ENCODE measurements at regions not wholly inside any gene's neighbourhood (a gene's known extent, or its start where the extent isn't known, plus 50 kb on each side); places are given as distances from the start of the nearest gene placed in this dataset.

DNA sequence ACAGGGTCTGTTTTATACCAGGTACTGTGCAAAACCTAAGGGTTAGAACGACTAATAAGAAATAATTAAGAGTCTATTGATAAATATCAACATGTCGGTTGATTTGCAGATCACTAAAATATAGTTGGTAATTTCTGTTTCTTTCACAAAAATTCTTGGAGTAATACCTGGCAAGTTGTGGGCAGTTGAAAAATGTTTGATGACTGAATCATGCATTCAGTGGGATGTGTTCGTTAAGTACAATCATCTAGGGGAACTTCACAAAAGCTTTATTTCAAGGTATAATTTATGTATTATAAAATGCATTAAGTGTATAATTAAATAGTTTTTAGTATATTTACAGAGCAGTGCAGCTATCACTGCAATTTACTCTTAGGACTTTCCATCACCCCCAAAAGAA lies 120.0 kb downstream of the KCNA5 start:
- no peak overlapping the region for H3K4me3 ChIP-seq (ENCODE audit: insufficient read length, low read depth)
- DNase-seq (ENCODE audit: low read depth, low spot score), result no peak
- H3K27me3 ChIP-seq (ENCODE audit: insufficient read depth, insufficient read length), result no peaks in the 10 kb centered on the region
- H3K9me3 ChIP-seq (ENCODE audit: insufficient read depth, low read length), result no peaks in the 10 kb centered on the region
- no peak for TF ChIP-seq ZNF274 (IDR thresholded peaks at IDR 0.05; ENCODE audit: low read depth, low read length)
- TF ChIP-seq SUZ12 (IDR thresholded peaks at IDR 0.05; ENCODE audit: extremely low read depth, insufficient read depth, insufficient read length), result no peak
- TF ChIP-seq YY1 (IDR thresholded peaks at IDR 0.05; ENCODE audit: insufficient read depth, insufficient read length), result no peak
- peaks cover 5% of the 10 kb centered on the region for H3K4me1 ChIP-seq (ENCODE audit: insufficient read depth, insufficient read length)
- H3K9ac ChIP-seq (ENCODE audit: insufficient read length, low read depth), result no peak overlapping the region
- peaks cover 67% of the 10 kb centered on the region for H3K36me3 ChIP-seq (ENCODE audit: insufficient read depth, insufficient read length, low read length)

DNA sequence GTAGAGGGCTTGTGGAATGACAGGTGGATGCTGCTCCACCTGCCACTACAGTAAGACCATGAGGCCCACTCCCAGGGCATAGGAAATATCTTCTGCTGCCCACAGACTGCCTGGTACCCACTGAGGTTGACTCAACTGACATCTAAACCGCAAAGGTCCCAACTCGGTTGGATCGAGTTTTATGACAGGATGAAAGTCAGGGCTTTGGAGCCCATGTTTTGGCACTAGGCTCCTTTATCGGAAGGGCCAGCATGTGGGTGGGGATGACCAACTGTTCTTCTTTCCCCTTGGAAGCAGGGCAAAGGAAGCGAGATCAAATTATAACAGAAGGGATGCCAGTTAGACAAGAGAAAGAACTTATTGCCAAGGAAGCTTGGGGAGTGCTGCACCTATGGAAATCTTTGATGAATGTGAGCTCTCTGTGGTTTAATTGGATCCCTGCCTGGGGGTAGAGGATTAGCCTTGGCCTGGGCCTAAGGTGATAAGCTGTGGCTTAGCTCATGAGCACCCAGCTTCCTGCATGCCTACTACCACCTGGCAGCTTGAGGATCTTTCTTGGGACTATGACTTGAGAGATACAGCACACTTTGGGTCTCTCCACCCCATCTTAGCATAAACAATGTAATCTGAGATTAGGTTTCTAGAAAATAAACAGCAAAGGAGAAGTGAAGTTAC lies 121.8 kb downstream of the KCNA5 start:
- Histone ChIP-seq H3K9ac (ENCODE audit: insufficient read length, low read depth) (no peak overlapping the region), H3K4me3 (ENCODE audit: insufficient read length, low read depth) (no peak overlapping the region), H3K27me3 (ENCODE audit: insufficient read depth, insufficient read length) (no peaks in the 10 kb centered on the region), H3K4me1 (ENCODE audit: insufficient read depth, insufficient read length) (peaks cover 5% of the 10 kb centered on the region), H3K9me3 (ENCODE audit: insufficient read depth, low read length) (no peaks in the 10 kb centered on the region), H3K36me3 (ENCODE audit: insufficient read depth, insufficient read length, low read length) (peaks cover 62% of the 10 kb centered on the region)
- TF ChIP-seq SUZ12 (IDR thresholded peaks at IDR 0.05; ENCODE audit: extremely low read depth, insufficient read depth, insufficient read length), result no peak
- TF ChIP-seq ZNF274 (IDR thresholded peaks at IDR 0.05; ENCODE audit: low read depth, low read length), result no peak
- no peak for DNase-seq (ENCODE audit: low read depth, low spot score)

DNA sequence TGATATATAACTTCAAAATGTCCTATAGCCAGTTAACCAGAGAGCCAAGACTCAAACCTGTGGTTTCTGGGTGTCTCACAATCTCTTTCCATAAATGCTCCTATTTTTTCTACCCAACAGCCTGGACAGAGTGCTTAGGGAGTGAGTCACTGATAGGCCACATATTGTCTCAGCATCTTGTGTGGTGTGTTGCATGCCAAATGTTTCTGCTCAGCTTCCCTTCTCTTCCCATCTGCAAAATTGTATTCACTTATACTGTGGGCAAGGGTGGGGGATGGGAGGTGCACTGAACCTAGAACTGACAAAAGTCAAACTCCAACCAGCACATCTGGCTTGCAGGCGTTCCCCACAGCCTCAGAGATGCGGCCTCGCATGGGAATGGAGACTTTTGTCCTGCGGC lies 123.3 kb downstream of the KCNA5 start:
- Histone ChIP-seq H3K27me3 (ENCODE audit: insufficient read depth, insufficient read length) (no peaks in the 10 kb centered on the region), H3K36me3 (ENCODE audit: insufficient read depth, insufficient read length, low read length) (peaks cover 57% of the 10 kb centered on the region), H3K4me1 (ENCODE audit: insufficient read depth, insufficient read length) (peaks cover 5% of the 10 kb centered on the region), H3K9ac (ENCODE audit: insufficient read length, low read depth) (no peak overlapping the region), H3K4me3 (ENCODE audit: insufficient read length, low read depth) (no peak overlapping the region), H3K9me3 (ENCODE audit: insufficient read depth, low read length) (no peaks in the 10 kb centered on the region)
- TF ChIP-seq ZNF274 (IDR thresholded peaks at IDR 0.05; ENCODE audit: low read depth, low read length) (no peak), YY1 (IDR thresholded peaks at IDR 0.05; ENCODE audit: insufficient read depth, insufficient read length) (no peak)
- DNase-seq (ENCODE audit: low read depth, low spot score), result peak; percentile 30

DNA sequence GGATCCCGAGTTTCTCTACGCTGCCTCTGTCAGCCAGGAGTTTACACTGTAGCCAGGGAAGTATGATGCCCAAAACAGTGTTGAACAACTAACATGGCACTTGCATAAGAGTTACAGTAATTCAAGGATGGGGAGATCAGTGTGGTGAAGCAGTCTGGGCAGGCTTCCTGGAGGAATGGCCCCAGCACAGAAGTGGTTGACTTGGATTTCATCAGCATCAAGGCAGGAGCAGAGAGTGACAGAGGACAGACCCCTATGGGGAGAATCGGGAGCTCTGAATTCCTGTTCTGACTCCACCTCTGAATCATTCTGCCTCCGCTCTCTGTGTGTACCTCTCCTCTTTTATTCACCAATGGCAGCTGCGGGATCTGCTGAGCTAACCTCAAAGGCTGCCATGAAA lies 124.5 kb downstream of the KCNA5 start:
- no peak overlapping the region for H3K9ac ChIP-seq (ENCODE audit: insufficient read length, low read depth)
- H3K4me3 ChIP-seq (ENCODE audit: insufficient read length, low read depth), result no peak overlapping the region
- H3K4me1 ChIP-seq (ENCODE audit: insufficient read depth, insufficient read length), result peaks cover 5% of the 10 kb centered on the region
- no peaks in the 10 kb centered on the region for H3K9me3 ChIP-seq (ENCODE audit: insufficient read depth, low read length)
- no peak for DNase-seq (ENCODE audit: low read depth, low spot score)
- no peaks in the 10 kb centered on the region for H3K27me3 ChIP-seq (ENCODE audit: insufficient read depth, insufficient read length)
- TF ChIP-seq ZNF274 (IDR thresholded peaks at IDR 0.05; ENCODE audit: low read depth, low read length) (no peak), YY1 (IDR thresholded peaks at IDR 0.05; ENCODE audit: insufficient read depth, insufficient read length) (no peak), SUZ12 (IDR thresholded peaks at IDR 0.05; ENCODE audit: extremely low read depth, insufficient read depth, insufficient read length) (no peak)
- H3K36me3 ChIP-seq (ENCODE audit: insufficient read depth, insufficient read length, low read length), result peaks cover 57% of the 10 kb centered on the region

DNA sequence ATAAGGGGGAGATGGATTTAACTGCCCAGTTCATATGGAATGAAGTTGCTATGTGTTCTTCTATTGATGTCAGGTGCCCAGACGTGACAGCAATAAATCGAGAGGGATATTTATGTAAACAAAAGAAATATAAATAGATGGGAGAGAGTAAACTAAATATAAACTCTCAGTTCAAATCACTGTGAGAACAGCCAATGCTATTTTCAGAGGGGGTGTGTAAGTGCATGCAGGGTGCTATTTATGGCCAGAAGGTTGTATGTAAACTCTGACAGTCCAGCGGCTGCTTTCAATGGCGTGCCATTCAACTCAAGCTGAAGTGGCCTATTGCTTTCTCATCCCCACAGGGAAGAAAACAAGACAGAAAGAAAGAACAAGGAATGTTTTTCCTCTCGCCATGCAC lies 127.2 kb downstream of the KCNA5 start:
- Histone ChIP-seq H3K9ac (ENCODE audit: insufficient read length, low read depth) (no peak overlapping the region), H3K36me3 (ENCODE audit: insufficient read depth, insufficient read length, low read length) (peaks cover 58% of the 10 kb centered on the region), H3K9me3 (ENCODE audit: insufficient read depth, low read length) (no peaks in the 10 kb centered on the region), H3K4me1 (ENCODE audit: insufficient read depth, insufficient read length) (peaks cover 5% of the 10 kb centered on the region), H3K4me3 (ENCODE audit: insufficient read length, low read depth) (no peak overlapping the region), H3K27me3 (ENCODE audit: insufficient read depth, insufficient read length) (no peaks in the 10 kb centered on the region)
- TF ChIP-seq SUZ12 (IDR thresholded peaks at IDR 0.05; ENCODE audit: extremely low read depth, insufficient read depth, insufficient read length) (no peak), YY1 (IDR thresholded peaks at IDR 0.05; ENCODE audit: insufficient read depth, insufficient read length) (no peak), ZNF274 (IDR thresholded peaks at IDR 0.05; ENCODE audit: low read depth, low read length) (no peak)
- no peak for DNase-seq (ENCODE audit: low read depth, low spot score)

DNA sequence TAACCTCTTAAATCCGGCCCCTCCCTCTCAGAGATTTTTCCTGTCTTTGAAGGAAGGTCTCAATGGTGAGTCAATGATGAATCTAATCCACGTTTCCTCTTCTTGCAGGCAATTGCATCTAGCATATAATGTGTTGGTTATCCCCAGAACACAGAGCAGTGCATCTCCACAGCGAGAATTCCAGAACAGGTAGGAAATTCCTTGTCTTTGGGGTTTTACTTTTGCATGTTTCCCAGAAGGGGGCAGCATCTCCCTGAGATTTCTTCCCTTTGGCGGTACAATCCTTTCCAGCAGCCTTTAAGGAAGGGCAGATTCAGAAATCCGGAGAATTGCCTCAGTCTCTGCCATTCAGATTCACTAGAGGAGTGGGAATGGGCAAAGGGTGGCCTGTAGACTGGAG lies 128.0 kb downstream of the KCNA5 start:
- TF ChIP-seq YY1 (IDR thresholded peaks at IDR 0.05; ENCODE audit: insufficient read depth, insufficient read length) (no peak), ZNF274 (IDR thresholded peaks at IDR 0.05; ENCODE audit: low read depth, low read length) (no peak), SUZ12 (IDR thresholded peaks at IDR 0.05; ENCODE audit: extremely low read depth, insufficient read depth, insufficient read length) (no peak)
- Histone ChIP-seq H3K27me3 (ENCODE audit: insufficient read depth, insufficient read length) (no peaks in the 10 kb centered on the region), H3K36me3 (ENCODE audit: insufficient read depth, insufficient read length, low read length) (peaks cover 65% of the 10 kb centered on the region), H3K9me3 (ENCODE audit: insufficient read depth, low read length) (no peaks in the 10 kb centered on the region), H3K9ac (ENCODE audit: insufficient read length, low read depth) (no peak overlapping the region), H3K4me1 (ENCODE audit: insufficient read depth, insufficient read length) (peaks cover 5% of the 10 kb centered on the region), H3K4me3 (ENCODE audit: insufficient read length, low read depth) (no peak overlapping the region)
- peak; percentile 78 for DNase-seq (ENCODE audit: low read depth, low spot score)

DNA sequence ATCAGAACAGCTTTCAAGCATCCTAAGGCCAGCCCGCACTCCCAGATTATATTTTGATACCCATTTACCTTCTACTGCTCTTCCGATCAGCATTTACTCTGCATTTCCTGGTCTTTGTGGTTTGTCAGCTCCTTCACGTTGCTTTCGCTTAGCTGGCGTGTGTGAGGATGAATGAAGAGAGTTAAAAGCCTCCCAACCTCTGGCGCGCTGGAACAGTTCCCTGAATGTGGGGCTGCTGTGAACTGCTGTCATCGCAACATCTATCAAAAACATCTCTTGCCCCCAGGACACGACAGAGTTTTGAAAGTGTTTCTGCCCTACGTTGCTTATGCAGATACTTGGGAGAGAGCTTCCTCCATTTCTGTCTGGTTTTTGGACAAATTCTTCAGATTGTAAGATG lies 129.2 kb downstream of the KCNA5 start:
- Histone ChIP-seq H3K4me1 (ENCODE audit: insufficient read depth, insufficient read length) (no peaks in the 10 kb centered on the region), H3K4me3 (ENCODE audit: insufficient read length, low read depth) (no peak overlapping the region), H3K9me3 (ENCODE audit: insufficient read depth, low read length) (no peaks in the 10 kb centered on the region), H3K36me3 (ENCODE audit: insufficient read depth, insufficient read length, low read length) (peaks cover 72% of the 10 kb centered on the region), H3K9ac (ENCODE audit: insufficient read length, low read depth) (no peak overlapping the region), H3K27me3 (ENCODE audit: insufficient read depth, insufficient read length) (no peaks in the 10 kb centered on the region)
- TF ChIP-seq ZNF274 (IDR thresholded peaks at IDR 0.05; ENCODE audit: low read depth, low read length) (no peak), YY1 (IDR thresholded peaks at IDR 0.05; ENCODE audit: insufficient read depth, insufficient read length) (no peak), SUZ12 (IDR thresholded peaks at IDR 0.05; ENCODE audit: extremely low read depth, insufficient read depth, insufficient read length) (no peak)
- DNase-seq (ENCODE audit: low read depth, low spot score), result no peak
